T47D (cell line): ENCODE measurements at regions not wholly inside any gene's neighbourhood (a gene's known extent, or its start where the extent isn't known, plus 50 kb on each side); places are given as distances from the start of the nearest gene placed in this dataset.

Experiments
- DNase-seq, 2 experiments: peaks; one replicate each; pipeline versions ENCODE4 v3.0.0 to v3.0.0-alpha.2; 2011 to 2012; ENCODE audit warnings: low read depth in 1 of 2, low spot score in 1 of 2
- JUND ChIP-seq: IDR thresholded peaks from 2 replicates; pipeline ENCODE4 v1.6.1; 2012; ENCODE audit warnings: low read depth
- in situ Hi-C: cut with HindIII; loops from 2 replicates; pipeline ENCODE4 v1.10.0; 2016; ENCODE audit warnings: low sequenced_read_pairs, low pct_unique_long_range_greater_than_20kb

DNA sequence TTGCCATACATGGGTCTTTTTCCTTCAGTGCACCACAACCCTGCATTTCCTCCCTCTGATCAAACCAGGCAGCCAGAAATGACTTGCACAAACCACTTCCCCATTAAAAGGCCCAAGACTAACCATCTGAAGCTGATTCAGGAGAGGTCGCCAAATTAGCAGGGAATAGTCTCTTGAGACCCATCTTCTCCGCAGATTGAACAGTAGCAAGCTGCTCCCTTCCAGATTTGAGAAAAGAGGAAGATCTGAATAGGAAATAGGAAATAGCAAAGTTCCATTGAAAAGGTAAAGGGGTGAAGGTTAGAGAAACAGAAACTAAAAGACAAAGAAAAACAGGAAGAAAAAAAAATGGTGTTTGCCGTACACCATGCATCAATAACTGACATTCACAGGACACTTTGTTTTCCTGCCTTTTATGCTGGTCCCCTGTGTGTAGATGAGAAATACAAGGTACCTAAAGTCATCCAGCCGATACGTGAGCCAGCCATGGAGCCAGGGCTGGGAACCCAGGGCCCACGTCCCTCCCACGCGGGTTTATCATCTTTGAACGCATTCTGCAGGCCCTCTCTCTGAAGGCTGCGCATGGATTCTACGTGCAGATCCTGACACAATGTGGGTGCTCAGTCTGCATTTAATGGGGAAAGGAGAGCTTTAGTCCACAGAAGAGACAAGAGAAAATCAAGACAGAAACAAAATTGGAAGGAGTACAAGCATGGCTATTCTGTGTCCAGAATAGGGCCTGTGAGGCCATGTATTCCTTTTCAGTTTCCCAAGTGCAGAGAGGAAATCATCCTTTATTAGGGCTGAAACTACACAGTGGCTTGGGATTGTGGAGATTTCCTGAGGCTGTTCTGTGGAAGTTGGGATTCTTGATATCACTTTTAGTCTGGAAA is 268.4 kb upstream of the NPVF start:
- in situ Hi-C loops = no loop called here
- DNase-seq = no peak
- no peak for TF ChIP-seq JUND

DNA sequence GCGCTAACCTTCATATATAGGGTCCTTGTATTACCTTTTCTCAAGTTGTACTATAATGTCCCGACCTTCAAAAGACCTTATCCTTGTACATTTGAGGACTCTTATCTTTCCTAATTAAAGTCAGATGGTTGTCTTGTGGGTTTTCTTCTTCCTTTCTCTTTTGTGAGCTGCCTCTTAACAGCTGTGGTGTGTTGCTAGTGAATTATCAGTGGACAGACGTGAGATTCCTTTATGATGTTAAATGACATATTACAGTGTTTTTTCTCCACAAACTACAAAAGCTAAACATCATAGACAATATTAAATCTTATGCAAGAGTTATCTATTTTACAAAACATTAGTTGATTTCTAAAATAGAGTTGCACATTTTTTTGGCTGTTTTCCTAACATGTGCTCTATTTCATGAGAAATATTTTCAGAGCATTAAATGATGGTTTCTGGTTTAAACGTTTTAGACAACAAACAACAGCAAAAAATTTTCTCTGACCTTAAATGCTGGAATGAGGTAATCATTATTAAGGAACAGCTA is 272.2 kb upstream of the NPVF start:
- in situ Hi-C loops = no loop called here
- no peak for TF ChIP-seq JUND

DNA sequence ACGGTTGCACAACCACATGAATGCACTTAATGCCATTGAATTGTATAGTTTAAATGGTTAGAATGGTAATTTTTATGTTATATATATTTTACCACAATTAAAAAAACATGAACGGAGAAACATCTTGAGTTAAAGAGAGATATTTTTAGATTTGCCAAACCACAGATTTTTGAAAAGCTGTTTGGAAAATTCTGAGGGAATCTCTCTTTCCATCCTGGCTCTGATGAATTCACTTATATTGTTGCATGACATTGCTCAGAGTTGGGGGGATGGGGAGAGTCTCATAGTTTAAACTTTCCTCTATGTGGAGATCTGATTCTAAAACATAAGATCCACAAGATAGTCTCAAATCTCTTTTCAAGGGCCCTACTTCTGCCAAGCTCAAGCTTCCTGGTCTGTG is 275.0 kb upstream of the NPVF start:
- TF ChIP-seq JUND = no peak
- in situ Hi-C loops = no loop called here
- DNase-seq = no peak

More for the DNA sequence above, 272.2 kb upstream of the NPVF start:
- no peak for DNase-seq

DNA sequence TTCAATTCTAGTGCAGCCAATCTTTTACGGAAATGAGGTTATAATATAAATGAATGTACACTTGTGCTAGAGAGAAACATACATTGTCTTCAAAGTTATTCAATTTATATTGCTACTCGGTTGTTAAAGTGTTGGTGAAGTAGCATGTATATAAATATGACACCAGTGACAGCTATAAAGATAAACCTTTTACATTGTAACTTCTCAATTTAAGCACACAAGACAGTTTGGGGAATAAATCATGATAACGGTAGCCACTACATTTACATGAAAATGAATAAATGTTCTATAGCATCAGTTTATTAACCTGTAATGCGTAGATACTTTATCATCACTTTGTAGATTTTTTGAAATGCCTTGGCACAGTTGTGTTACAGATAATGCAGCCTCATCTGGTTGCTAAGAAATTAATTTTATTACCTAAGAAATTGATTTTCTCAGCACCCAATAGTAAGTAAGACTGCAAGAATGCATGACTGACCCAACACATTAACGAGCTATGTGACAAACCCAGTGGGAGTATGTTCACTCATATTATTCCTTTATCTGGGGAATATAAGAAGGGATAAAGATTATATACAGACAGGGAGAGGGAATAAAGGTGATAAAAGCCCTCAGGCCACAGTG is 283.9 kb upstream of the NPVF start:
- in situ Hi-C loops = no loop called here
- no peak for TF ChIP-seq JUND
- DNase-seq = no peak

DNA sequence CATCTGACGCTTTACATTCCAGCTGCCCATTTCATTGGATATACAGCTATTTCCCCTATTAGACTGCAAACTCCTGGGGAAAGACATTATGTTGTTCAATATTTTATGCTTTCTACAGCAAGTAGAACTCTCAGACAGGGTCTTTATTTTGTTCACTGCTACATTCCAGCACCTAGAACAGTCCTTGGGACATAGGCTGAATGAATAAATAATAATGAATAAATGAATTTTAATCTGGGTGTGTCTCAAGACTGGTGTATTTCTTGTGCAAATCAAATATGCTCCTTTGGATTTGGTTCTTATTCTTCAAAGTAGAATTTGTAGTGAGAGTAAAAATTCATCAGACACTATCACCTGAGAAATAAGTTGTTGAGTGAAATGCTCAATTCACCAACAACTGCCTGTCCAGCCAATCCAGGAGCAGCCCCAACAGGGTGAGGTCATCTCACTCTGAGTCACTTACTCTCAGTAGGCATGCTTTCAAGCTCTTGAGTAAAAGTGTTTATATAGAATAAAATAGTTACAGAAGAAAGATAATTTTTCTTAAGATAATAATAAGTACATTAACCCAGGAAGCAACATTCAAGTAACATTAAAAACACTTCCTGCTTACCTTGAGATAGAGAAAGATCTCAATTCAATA is 287.5 kb upstream of the NPVF start:
- in situ Hi-C loops = no loop called here
- no peak for DNase-seq
- no peak for TF ChIP-seq JUND

DNA sequence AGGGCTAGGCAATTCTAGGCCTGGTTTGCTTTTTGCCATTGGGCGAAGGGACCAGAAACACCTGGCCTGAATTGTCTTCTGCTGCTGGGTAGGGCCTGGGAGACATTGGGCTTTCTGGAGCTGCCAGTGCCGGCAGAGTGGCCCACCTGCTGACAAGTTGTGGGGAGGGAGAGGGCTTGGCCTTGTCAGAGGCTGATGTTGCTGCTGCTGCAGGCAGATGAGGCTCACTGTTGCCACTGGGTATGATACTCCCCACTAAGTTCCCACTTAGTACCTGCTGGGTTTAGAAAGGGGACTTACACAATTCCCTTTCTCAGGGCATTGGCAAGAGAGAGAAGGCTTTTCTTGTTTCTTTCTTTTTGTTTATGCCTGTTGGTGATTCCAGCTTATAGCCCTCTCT is 289.6 kb upstream of the NPVF start:
- no peak for TF ChIP-seq JUND
- no peak for DNase-seq
- in situ Hi-C loops = no loop called here

DNA sequence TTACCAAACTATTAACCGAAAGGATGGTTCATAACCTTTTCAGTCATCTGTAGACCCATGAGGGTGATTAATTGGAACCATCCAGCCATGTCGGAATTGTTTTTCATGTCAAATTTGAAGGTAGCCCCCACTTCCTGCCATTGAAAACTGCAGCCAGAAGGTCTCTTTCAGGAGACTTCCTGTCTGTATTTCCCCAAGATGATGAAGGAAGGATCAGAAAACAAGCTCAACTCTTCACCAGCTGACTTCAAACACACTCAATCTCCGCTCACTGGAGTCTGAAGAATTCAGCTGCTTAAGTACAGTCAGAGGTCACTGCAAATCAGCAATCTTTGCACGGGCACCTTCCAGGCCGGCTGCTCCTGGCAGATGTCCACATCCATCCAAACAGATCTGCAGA is 291.7 kb upstream of the NPVF start:
- in situ Hi-C loops = no loop called here
- no peak for TF ChIP-seq JUND

DNA sequence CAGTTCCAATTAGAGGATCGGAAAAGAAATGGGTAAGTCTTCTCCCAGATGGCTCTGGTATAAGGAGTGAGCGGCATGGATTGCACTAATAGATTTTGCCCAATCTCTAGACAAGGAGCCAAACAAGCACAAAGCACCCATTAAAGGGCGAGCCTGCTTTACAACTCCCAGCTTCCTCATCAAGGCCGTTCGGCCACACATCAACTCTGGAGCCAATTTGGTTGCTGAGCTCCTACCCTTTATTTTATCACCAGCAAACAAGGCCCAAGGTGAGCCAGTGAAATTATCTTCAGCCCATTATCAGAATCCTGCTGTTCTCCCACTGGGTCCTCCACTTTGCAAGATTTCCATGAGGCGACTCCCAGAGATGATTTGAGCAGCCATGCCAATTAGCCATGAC is 292.2 kb upstream of the NPVF start:
- DNase-seq = no peak
- no peak for TF ChIP-seq JUND
- in situ Hi-C loops = no loop called here

More for the DNA sequence above, 291.7 kb upstream of the NPVF start:
- no peak for DNase-seq

DNA sequence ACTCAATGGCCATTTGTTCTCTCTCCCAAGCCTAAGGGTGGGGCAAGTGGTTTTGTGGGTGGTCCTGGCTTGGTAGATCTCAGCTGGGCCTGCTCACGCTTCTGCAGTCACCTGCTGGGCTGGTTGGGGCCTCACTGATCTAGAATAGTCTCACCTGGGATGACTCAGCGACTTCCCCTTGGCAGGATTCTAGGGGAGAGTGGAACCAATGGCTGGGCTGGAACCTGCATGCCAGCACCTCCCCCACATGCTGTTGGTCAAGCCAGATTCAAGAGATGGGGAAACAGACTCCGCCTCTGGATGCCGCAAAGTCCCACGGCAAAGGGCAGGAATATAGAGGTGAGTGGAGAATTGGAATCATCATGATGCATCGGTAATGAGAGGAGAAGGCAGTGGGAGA is 292.9 kb upstream of the NPVF start:
- in situ Hi-C loops = no loop called here
- peak in 1 of 2 experiments; percentile 19 for DNase-seq
- TF ChIP-seq JUND = no peak

DNA sequence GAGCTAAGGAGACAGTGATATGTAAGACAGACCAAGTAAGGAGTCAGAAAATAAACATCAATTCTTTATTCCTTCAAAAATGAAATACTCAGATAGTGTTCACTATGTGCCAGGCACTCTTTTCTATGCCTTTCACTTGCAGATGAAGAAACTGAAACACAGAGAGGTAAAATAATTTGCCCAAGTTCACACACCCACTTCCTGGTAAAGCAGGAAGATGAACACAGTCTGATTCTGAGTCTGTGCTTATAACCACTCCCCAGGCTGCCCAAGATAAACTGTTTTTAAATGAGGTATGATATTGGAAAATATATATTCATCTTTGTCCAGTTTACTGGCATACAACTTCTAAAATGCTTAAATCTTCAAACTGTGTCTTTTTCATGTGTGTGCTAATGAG is 294.4 kb upstream of the NPVF start:
- no peak for TF ChIP-seq JUND
- in situ Hi-C loops = no loop called here
- no peak for DNase-seq

DNA sequence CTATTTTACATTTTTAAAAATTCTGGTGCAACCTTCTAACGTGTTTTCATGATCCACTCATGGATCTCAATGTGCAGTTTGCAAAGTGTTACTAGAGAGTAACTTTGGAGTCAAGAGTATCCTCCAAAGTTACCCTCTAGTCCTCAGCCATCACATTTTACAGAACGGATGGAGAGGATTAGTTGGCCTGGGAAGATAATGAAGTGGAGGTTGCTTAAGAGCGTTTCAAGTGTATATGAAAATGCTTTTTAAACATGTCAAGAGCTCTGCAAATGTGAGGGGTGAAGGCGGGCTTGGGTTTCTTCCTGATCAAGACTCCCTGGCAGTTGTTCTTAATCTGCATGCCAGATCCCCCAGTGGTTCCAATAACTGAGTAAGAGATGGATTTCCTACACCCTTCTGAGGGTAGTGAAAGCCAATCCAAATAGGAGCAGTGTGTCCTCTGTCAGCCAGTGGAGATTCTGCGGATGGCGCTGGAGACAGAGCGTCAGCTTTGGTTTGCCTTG is 299.4 kb upstream of the NPVF start:
- DNase-seq = no peak
- no peak for TF ChIP-seq JUND
- in situ Hi-C loops = no loop called here

DNA sequence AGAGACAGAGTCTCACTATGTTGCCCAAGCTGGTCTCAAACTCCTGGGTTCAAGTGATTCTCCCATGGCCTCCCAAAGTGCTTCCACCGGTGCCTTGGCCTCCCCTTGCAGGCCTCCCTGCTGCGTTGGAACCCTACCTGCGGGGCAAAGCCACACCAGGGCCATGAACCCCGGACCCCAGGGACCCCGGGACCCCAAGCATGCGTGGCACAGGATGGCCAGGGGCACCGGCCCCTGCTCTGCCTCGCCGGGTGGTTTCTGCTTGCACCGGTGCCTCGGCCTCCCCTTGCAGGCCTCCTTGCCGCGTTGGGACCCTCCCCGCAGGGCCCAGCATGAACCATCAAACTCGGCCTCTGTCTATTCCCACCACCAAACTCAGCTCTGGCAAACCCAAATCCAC is 301.0 kb upstream of the NPVF start:
- TF ChIP-seq JUND = no peak
- DNase-seq = no peak
- in situ Hi-C loops = no loop called here

DNA sequence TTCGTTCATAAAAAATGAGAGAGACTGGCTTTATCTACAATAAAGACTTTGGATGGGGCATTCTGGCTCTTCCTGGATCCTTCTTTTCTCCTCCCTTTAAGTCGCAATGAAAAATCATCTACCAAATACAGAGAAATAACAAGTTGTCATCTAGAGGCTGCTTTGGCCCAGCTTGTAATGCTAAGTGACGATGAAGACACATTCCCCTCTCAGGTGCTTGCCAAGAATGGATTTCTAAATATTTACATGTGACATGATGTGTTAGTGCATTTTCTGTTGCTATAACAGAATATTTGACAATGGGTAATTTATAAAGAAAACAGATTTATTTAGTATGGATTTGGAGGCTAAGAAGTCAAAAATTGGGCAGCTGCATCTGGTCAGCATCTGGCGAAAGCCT is 308.6 kb upstream of the NPVF start:
- no peak for DNase-seq
- TF ChIP-seq JUND = no peak
- in situ Hi-C loops = no loop called here
